HL-60 (cell line): ENCODE measurements at regions not wholly inside any gene's neighbourhood (a gene's known extent, or its start where the extent isn't known, plus 50 kb on each side); places are given as distances from the start of the nearest gene placed in this dataset.

ENCODE experiments used
- GABPA ChIP-seq: IDR thresholded peaks from 2 replicates; pipeline ENCODE4 v1.6.1; 2012; ENCODE audit warnings: low read depth
- POLR2AphosphoS5 ChIP-seq: IDR thresholded peaks from 2 replicates; pipeline ENCODE4 v1.6.1; 2012; ENCODE audit warnings: low read depth
- SPI1 ChIP-seq: IDR thresholded peaks from 2 replicates; pipeline ENCODE4 v1.6.1; 2012; ENCODE audit warnings: low read depth, mild to moderate bottlenecking, borderline replicate concordance
- TF ChIP-seq, protein P1 (sequence below): IDR thresholded peaks from one replicate; pipeline ENCODE4 v1.5.1; 2011; ENCODE audit warnings: low read length, control low read depth, inconsistent platforms; ENCODE audit not compliant: insufficient read depth
- TF ChIP-seq, protein P2 (sequence below): IDR thresholded peaks from 2 replicates; pipeline ENCODE4 v1.6.1; 2012; ENCODE audit warnings: low read depth; ENCODE audit not compliant: insufficient replicate concordance

DNA sequence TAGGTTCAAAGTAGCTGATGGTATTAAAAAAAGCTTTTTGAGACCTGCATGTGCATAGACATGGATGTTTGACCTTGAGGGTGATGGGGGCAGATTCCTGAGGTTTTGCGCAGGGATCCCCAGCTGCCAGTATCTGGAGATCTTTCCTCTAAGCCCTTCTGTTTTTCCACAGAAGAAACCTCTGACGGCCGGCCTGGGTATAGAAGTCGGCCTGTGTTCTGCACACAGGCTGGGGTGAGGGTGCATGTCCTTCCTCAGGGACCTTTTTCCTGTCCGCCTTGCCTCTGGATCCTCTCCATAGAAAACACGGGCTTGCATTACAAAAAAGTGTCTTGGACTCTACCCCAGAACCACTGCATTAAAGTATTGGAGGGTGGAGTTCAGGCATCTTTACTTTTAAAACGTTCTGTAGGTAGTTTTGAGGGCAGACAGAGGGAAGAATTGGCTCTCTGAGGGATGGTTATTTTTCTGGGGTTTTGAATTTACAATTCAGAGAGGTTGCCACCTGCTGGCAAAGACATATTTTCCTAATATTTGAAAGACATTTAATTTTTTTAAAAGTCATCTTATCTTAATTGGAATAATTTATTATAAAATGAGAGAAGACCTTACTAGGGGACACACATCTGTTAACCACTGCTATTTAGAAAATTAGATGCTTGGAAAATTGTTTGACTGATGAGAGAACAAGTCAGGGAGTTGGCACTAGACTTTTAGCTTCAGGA, 350.6 kb downstream of the DCDC2C start:
- TF ChIP-seq, protein P1, sequence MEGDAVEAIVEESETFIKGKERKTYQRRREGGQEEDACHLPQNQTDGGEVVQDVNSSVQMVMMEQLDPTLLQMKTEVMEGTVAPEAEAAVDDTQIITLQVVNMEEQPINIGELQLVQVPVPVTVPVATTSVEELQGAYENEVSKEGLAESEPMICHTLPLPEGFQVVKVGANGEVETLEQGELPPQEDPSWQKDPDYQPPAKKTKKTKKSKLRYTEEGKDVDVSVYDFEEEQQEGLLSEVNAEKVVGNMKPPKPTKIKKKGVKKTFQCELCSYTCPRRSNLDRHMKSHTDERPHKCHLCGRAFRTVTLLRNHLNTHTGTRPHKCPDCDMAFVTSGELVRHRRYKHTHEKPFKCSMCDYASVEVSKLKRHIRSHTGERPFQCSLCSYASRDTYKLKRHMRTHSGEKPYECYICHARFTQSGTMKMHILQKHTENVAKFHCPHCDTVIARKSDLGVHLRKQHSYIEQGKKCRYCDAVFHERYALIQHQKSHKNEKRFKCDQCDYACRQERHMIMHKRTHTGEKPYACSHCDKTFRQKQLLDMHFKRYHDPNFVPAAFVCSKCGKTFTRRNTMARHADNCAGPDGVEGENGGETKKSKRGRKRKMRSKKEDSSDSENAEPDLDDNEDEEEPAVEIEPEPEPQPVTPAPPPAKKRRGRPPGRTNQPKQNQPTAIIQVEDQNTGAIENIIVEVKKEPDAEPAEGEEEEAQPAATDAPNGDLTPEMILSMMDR = no peak
- TF ChIP-seq SPI1 (no peak), POLR2AphosphoS5 (no peak), GABPA (no peak)
- TF ChIP-seq, protein P2, sequence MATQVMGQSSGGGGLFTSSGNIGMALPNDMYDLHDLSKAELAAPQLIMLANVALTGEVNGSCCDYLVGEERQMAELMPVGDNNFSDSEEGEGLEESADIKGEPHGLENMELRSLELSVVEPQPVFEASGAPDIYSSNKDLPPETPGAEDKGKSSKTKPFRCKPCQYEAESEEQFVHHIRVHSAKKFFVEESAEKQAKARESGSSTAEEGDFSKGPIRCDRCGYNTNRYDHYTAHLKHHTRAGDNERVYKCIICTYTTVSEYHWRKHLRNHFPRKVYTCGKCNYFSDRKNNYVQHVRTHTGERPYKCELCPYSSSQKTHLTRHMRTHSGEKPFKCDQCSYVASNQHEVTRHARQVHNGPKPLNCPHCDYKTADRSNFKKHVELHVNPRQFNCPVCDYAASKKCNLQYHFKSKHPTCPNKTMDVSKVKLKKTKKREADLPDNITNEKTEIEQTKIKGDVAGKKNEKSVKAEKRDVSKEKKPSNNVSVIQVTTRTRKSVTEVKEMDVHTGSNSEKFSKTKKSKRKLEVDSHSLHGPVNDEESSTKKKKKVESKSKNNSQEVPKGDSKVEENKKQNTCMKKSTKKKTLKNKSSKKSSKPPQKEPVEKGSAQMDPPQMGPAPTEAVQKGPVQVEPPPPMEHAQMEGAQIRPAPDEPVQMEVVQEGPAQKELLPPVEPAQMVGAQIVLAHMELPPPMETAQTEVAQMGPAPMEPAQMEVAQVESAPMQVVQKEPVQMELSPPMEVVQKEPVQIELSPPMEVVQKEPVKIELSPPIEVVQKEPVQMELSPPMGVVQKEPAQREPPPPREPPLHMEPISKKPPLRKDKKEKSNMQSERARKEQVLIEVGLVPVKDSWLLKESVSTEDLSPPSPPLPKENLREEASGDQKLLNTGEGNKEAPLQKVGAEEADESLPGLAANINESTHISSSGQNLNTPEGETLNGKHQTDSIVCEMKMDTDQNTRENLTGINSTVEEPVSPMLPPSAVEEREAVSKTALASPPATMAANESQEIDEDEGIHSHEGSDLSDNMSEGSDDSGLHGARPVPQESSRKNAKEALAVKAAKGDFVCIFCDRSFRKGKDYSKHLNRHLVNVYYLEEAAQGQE = no peak
